ENCODE measurements at regions not wholly inside any gene's neighbourhood (a gene's known extent, or its start where the extent isn't known, plus 50 kb on each side); places are given as distances from the start of the nearest gene placed in this dataset.
A peak's percentile ranks its signal among the peaks of the same experiment; 100 is the strongest.

- no peaks in the 10 kb centered on the region for H3K36me3 ChIP-seq (ENCODE audit: control insufficient read depth in 2 of 2, insufficient read depth in 1 of 2, low read length in 2 of 2)
- no peak overlapping the region for H3K4me3 ChIP-seq (ENCODE audit: low read depth, low read length)
- ChIA-PET CTCF (no interaction called here), POLR2A (no interaction called here)
- no peak for TF ChIP-seq SALL2 (tag by site-specific recombination; IDR thresholded peaks at IDR 0.05; ENCODE audit: borderline replicate concordance)
- TF ChIP-seq ZBTB7A (tag by site-specific recombination; IDR thresholded peaks at IDR 0.05; ENCODE audit: low read depth), result no peak
- no peak for TF ChIP-seq ZNF692 (tag by site-specific recombination; IDR thresholded peaks at IDR 0.05)
- no peak for TF ChIP-seq ZNF629 (tag by site-specific recombination; IDR thresholded peaks at IDR 0.05)
- peak; percentile 91 for TF ChIP-seq GLIS1 (tag by site-specific recombination; IDR thresholded peaks at IDR 0.05)
- no peak for TF ChIP-seq ZNF488 (tag by site-specific recombination; IDR thresholded peaks at IDR 0.05)
- no peak for TF ChIP-seq ZNF660 (tag by site-specific recombination; IDR thresholded peaks at IDR 0.05)
- H3K27ac ChIP-seq (ENCODE audit: extremely low read depth, low read depth, low read length), result no peak overlapping the region
- no peaks in the 10 kb centered on the region for H3K9me3 ChIP-seq (ENCODE audit: control insufficient read depth, insufficient read depth, low read depth, low read length)
- H3K4me1 ChIP-seq (ENCODE audit: control insufficient read depth, insufficient read depth, low read length), result no peaks in the 10 kb centered on the region
Observed at GRCh38 chr13:40254394-40254793, 412.0 kb downstream of the FOXO1 start.

- CTCF ChIA-PET, result interaction anchor here (0.6 kb wide), 1 partner anchor 72 kb away, joined by 3 read pairs; no protein-coding TSS in a partner anchor
- TF ChIP-seq AEBP2 (tag by site-specific recombination; IDR thresholded peaks at IDR 0.05; ENCODE audit: borderline replicate concordance), result no peak
- no peak for TF ChIP-seq ZNF248 (tag by site-specific recombination; IDR thresholded peaks at IDR 0.05)
- TF ChIP-seq ZNF596 (tag by site-specific recombination; IDR thresholded peaks at IDR 0.05), result no peak
- TF ChIP-seq ZSCAN4 (tag by site-specific recombination; IDR thresholded peaks at IDR 0.05), result no peak
- no peak for TF ChIP-seq YY2 (tag by site-specific recombination; IDR thresholded peaks at IDR 0.05)
- no peak for TF ChIP-seq ZBTB20 (tag by site-specific recombination; IDR thresholded peaks at IDR 0.05)
- no peak for TF ChIP-seq ZNF514 (tag by site-specific recombination; IDR thresholded peaks at IDR 0.05)
- no peak for TF ChIP-seq ZNF654 (tag by site-specific recombination; IDR thresholded peaks at IDR 0.05; ENCODE audit: low read depth)
- no peak for TF ChIP-seq SCRT2 (tag by site-specific recombination; IDR thresholded peaks at IDR 0.05)
- no peak for TF ChIP-seq SETDB1 (IDR thresholded peaks at IDR 0.05; ENCODE audit: insufficient read length, low read length)
- TF ChIP-seq ZNF174 (tag by site-specific recombination; IDR thresholded peaks at IDR 0.05), result no peak
- TF ChIP-seq ZNF19 (tag by site-specific recombination; IDR thresholded peaks at IDR 0.05; ENCODE audit: low read depth), result no peak
- no peak for TF ChIP-seq PRDM10 (tag by site-specific recombination; IDR thresholded peaks at IDR 0.05)
- no peak for TF ChIP-seq ZNF37A (tag by site-specific recombination; IDR thresholded peaks at IDR 0.05)
- TF ChIP-seq ZBTB17 (tag by site-specific recombination; IDR thresholded peaks at IDR 0.05), result no peak
- TF ChIP-seq ZBTB48 (tag by site-specific recombination; IDR thresholded peaks at IDR 0.05), result no peak
- POLR2A ChIA-PET, result no interaction called here
- Histone ChIP-seq H3K4me3 (ENCODE audit: low read depth, low read length) (no peak overlapping the region), H3K9me3 (ENCODE audit: control insufficient read depth, insufficient read depth, low read depth, low read length) (no peaks in the 10 kb centered on the region), H3K27ac (ENCODE audit: extremely low read depth, low read depth, low read length) (no peak overlapping the region), H3K4me1 (ENCODE audit: control insufficient read depth, insufficient read depth, low read length) (no peaks in the 10 kb centered on the region), H3K36me3 (ENCODE audit: control insufficient read depth in 2 of 2, insufficient read depth in 1 of 2, low read length in 2 of 2) (no peaks in the 10 kb centered on the region)
Observed at GRCh38 chr13:40255551-40255950, 410.9 kb downstream of the FOXO1 start.
